Heart left ventricle (tissue), 13 donors: ENCODE measurements at regions not wholly inside any gene's neighbourhood (a gene's known extent, or its start where the extent isn't known, plus 50 kb on each side); places are given as distances from the start of the nearest gene placed in this dataset.

ENCODE experiments used
- CTCF ChIP-seq, 12 donors: fragments of 200-600 bp; sonication (generic) in 4 of 12; IDR thresholded peaks; one replicate each; pipeline versions ENCODE4 v1.5.0 to v1.8.0; 2018 to 2022; ENCODE audit warnings: antibody characterized with exemption in 12 of 12, mild to moderate bottlenecking in 5 of 12
- POLR2A ChIP-seq, 2 donors: fragments of 450-650 bp; IDR thresholded peaks; one replicate each; pipeline ENCODE4 v1.6.1; 2017; ENCODE audit warnings: antibody characterized with exemption in 2 of 2, mild to moderate bottlenecking in 2 of 2, moderate library complexity in 2 of 2
- donor health status: ischemic (EF 13 %, LVEDD 7.1; RV severe dilation, severe dysfunction).
- donor health status: DM: no; HTN: yes; CAD: no.
- donor health status: DM: no; HTN: no; CAD: no.
- donor health status: ischemic (EF 25% LVEDD 6.9; RV normal size, moderate dysfunction).
- donor health status: ischemic (EF 25% LVEDD 5.7; RV mildly dilated, moderate dysfunction).
- donor health status: ischemic (EF 35%, LVEDD 5.7; RV mildly dilated, moderate dysfunction).
- donor health status: nonischemic (EF 11% LVEDD 7.7; RV severe dilation, severe dysfunction).
- donor health status: DM: yes; HTN: yes; CAD: no.
- donor health status: PGD.
- donor health status: ischemic (EF 29% LVEDD 5.4; RV normal size, mild dysfunction).
- donor health status: nonischemic (EF 23%, LVEDD 6.1; RV moderate dilation, normal function).

DNA sequence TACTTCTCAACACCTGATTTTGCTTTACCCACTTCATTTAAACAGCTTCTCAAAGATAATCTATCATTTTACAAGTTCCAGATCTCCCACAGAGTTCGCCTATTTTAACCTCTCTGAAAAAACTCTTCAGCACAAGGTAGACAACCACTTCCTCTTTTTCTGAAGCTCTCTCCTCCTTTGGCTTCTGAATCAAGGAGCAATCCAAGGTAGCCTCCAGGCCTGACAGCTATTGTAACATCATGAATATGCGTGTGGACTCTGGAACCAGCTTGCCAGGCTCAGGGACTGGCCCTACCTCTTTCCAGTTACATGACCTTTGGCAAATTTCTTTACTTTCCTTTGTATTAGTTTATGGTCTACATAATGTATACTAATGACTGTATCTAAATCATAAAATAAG, 405.9 kb upstream of the ZNF385D start:
- no peak for TF ChIP-seq POLR2A (IDR thresholded peaks at IDR 0.05)
- no peak for TF ChIP-seq CTCF (IDR thresholded peaks at IDR 0.05)
